ENCODE measurements at regions not wholly inside any gene's neighbourhood (a gene's known extent, or its start where the extent isn't known, plus 50 kb on each side); places are given as distances from the start of the nearest gene placed in this dataset.

DNA sequence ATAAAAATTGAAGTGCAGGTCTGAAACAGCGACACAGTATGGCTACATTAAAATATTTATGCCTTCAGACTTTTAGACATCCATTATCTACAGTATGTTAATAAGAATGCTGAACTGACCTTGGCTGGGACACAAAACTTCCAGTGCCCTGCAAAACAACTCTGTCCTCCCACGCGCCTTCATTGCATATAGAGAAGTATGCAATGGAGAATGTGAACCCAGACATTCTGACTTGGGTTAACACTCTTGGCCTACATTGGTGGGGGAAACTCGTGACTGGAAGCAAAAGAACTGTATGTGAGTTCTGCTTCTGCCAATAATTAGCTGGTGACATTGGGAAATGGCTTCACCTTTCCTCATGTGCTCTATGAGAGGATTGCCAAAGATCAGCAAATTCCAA is 110.5 kb upstream of the SLC24A5 start:
- TF ChIP-seq, protein P1, sequence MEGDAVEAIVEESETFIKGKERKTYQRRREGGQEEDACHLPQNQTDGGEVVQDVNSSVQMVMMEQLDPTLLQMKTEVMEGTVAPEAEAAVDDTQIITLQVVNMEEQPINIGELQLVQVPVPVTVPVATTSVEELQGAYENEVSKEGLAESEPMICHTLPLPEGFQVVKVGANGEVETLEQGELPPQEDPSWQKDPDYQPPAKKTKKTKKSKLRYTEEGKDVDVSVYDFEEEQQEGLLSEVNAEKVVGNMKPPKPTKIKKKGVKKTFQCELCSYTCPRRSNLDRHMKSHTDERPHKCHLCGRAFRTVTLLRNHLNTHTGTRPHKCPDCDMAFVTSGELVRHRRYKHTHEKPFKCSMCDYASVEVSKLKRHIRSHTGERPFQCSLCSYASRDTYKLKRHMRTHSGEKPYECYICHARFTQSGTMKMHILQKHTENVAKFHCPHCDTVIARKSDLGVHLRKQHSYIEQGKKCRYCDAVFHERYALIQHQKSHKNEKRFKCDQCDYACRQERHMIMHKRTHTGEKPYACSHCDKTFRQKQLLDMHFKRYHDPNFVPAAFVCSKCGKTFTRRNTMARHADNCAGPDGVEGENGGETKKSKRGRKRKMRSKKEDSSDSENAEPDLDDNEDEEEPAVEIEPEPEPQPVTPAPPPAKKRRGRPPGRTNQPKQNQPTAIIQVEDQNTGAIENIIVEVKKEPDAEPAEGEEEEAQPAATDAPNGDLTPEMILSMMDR (IDR thresholded peaks at IDR 0.05) = no peak

DNA sequence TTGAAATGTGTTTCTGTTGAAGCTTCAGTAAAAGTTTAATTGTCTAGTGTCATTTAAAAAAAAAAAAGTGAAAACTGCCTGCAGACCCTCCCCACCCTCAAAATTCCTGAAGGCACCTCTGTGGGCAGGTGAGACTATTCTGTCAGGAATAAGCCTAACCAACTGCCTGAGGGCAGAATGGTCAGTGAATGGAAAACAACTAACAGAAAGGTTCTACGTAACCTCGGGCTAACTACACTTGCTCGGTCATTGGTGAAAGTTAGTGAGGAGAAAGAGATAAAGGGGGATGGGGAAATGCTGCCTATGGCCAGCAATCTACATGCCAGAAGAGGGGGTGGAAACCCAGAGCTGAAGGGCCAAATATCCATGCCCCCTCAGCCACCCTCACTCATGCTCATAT is 108.6 kb upstream of the SLC24A5 start:
- TF ChIP-seq, protein P1 (IDR thresholded peaks at IDR 0.05) = no peak

- TF ChIP-seq, protein P1 (IDR thresholded peaks at IDR 0.05) = no peak
Measured at GRCh38 chr15:48016865-48017264, 103.9 kb upstream of the SLC24A5 start.

DNA sequence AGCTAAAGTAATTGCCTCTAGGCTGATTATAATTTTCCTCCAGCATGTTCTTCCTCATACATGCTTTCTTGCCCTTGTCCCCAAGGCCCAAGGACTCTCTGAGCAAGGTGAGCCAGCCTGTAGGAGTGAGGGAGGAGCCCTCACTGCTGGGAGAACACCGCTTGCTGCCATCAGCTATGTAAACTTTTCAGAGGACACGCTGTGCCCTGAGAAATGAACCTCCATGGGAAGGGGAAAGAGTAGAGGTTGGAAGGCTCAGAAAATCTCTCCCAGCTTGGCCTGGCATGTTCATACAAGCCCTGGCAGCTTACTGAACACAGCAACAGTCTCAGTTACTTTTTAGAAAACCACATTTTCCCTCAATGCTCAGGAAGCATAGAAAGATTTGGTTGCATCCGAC is 103.0 kb upstream of the SLC24A5 start:
- TF ChIP-seq, protein P1 (IDR thresholded peaks at IDR 0.05) = no peak

GRCh38 chr15:48020166-48020565 is 100.6 kb upstream of the SLC24A5 start:
- TF ChIP-seq, protein P1 (IDR thresholded peaks at IDR 0.05) = no peak

GRCh38 chr15:48021336-48022086 is 99.3 kb upstream of the SLC24A5 start:
- TF ChIP-seq, protein P1 (IDR thresholded peaks at IDR 0.05) = no peak

DNA sequence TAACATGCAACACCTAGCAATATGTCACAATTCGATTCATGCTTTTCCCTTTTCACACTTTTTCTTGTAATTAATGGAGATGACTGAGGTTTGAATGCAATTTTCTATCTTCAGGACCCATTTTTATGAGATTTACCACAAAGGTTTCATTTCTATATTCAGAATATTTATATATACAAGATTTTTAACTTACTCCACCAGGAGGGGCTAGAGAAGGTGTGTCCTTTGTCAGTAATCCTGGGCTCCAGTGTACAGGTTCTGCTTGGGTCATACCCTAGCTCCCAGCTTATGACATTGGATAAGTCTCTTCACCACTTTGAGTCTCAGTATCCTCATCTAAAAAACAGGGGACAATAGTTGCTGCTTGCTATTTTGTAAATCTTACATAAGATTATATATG is 95.7 kb upstream of the SLC24A5 start:
- TF ChIP-seq, protein P1 (IDR thresholded peaks at IDR 0.05) = no peak

- TF ChIP-seq, protein P1 (IDR thresholded peaks at IDR 0.05) = no peak
Measured at GRCh38 chr15:48028712-48029111, 92.1 kb upstream of the SLC24A5 start.
